GM19395 (cell line): ENCODE measurements at regions not wholly inside any gene's neighbourhood (a gene's known extent, or its start where the extent isn't known, plus 50 kb on each side); places are given as distances from the start of the nearest gene placed in this dataset.
"Not testable (repeated sequence)": the region's sequence is repeated elsewhere in the genome, so short reads cannot be mapped to it uniquely, and the experiment has no call there.

Source experiments
- ATAC-seq: cut with Tn5 transposase; IDR thresholded peaks from one replicate; pipeline ENCODE4 v1.9.1; 2021; ENCODE audit warnings: mild to moderate bottlenecking, moderate library complexity; ENCODE audit not compliant: unreplicated experiment

- ATAC-seq, result no peak
Measured at GRCh38 chr3:191644291-191644690, 183.3 kb downstream of the PYDC2 start.

GRCh38 chr3:191646242-191646641 is 185.3 kb downstream of the PYDC2 start:
- no peak for ATAC-seq

GRCh38 chr3:191648787-191649186 is 187.8 kb downstream of the PYDC2 start:
- ATAC-seq, result no peak

- ATAC-seq, result no peak
Measured at GRCh38 chr3:191649626-191650025, 188.7 kb downstream of the PYDC2 start.

- ATAC-seq, result not testable (repeated sequence)
Measured at GRCh38 chr3:191658781-191659419, 197.9 kb downstream of the PYDC2 start.

- ATAC-seq, result not testable (repeated sequence)
Measured at GRCh38 chr3:191662150-191662549, 201.2 kb downstream of the PYDC2 start.

- no peak for ATAC-seq
Measured at GRCh38 chr3:191680989-191681597, 220.1 kb downstream of the PYDC2 start.

- ATAC-seq, result no peak
Measured at GRCh38 chr3:191682961-191683360, 222.0 kb downstream of the PYDC2 start.

- no peak for ATAC-seq
Measured at GRCh38 chr3:191686626-191687025, 225.7 kb downstream of the PYDC2 start.

GRCh38 chr3:191688756-191689433 is 227.9 kb downstream of the PYDC2 start:
- ATAC-seq, result no peak

GRCh38 chr3:191691184-191691583 is 230.2 kb downstream of the PYDC2 start:
- not testable (repeated sequence) for ATAC-seq

- ATAC-seq, result no peak
Measured at GRCh38 chr3:191695131-191695814, 234.3 kb downstream of the PYDC2 start.

GRCh38 chr3:191695815-191696153 is 234.8 kb downstream of the PYDC2 start:
- ATAC-seq, result no peak

- ATAC-seq, result no peak
Measured at GRCh38 chr3:191696348-191696747, 235.4 kb downstream of the PYDC2 start.

GRCh38 chr3:191699546-191699945 is 238.6 kb downstream of the PYDC2 start:
- no peak for ATAC-seq

GRCh38 chr3:191702121-191702520 is 241.2 kb downstream of the PYDC2 start:
- ATAC-seq, result no peak

- no peak for ATAC-seq
Measured at GRCh38 chr3:191707817-191708216, 246.9 kb downstream of the PYDC2 start.

- no peak for ATAC-seq
Measured at GRCh38 chr3:191715585-191715984, 254.6 kb downstream of the PYDC2 start.

GRCh38 chr3:191721390-191721861 is 260.5 kb downstream of the PYDC2 start:
- ATAC-seq, result no peak

- no peak for ATAC-seq
Measured at GRCh38 chr3:191721990-191722389, 261.0 kb downstream of the PYDC2 start.

- ATAC-seq, result no peak
Measured at GRCh38 chr3:191727338-191727737, 266.4 kb downstream of the PYDC2 start.

GRCh38 chr3:191728186-191728585 is 267.2 kb downstream of the PYDC2 start:
- no peak for ATAC-seq
